SK-N-SH treated with all-trans-retinoic acid at 6 μM for 48 hours (cell line): ENCODE measurements at regions not wholly inside any gene's neighbourhood (a gene's known extent, or its start where the extent isn't known, plus 50 kb on each side); places are given as distances from the start of the nearest gene placed in this dataset.

ENCODE experiments used
- ATAC-seq: fragments of 200-7000 bp; cut with Tn5 transposase; 3 replicates; pipeline ENCODE4 v1.9.1; 2020; ENCODE audit warnings: mild to moderate bottlenecking, moderate library complexity
- ARNTL ChIP-seq: fragments of 450-650 bp; formaldehyde crosslinking; IDR thresholded peaks from 2 replicates; pipeline ENCODE4 v1.5.0; 2020; ENCODE audit warnings: low read depth, mild to moderate bottlenecking, moderate library complexity, borderline replicate concordance
- BACH2 ChIP-seq: fragments of 250-450 bp; sonication (Bioruptor Pico); IDR thresholded peaks from 2 replicates; pipeline ENCODE4 v1.9.0; 2021; ENCODE audit warnings: mild to moderate bottlenecking, borderline replicate concordance
- CREB5 ChIP-seq: fragments of 250-450 bp; sonication (Bioruptor Pico); IDR thresholded peaks from 2 replicates; pipeline ENCODE4 v1.5.1; 2020; ENCODE audit warnings: low read depth, mild to moderate bottlenecking, moderate library complexity
- CSDC2 ChIP-seq: fragments of 250-450 bp; sonication (Bioruptor Pico); IDR thresholded peaks from 2 replicates; pipeline ENCODE4 v1.5.0; 2020; ENCODE audit warnings: mild to moderate bottlenecking, moderate library complexity
- CSRNP3 ChIP-seq: fragments of 250-450 bp; sonication (Bioruptor Pico); IDR thresholded peaks from 2 replicates; pipeline ENCODE4 v1.5.1; 2021; ENCODE audit warnings: mild to moderate bottlenecking, moderate library complexity
- ESRRG ChIP-seq: fragments of 250-450 bp; sonication (Bioruptor Pico); IDR thresholded peaks from 2 replicates; pipeline ENCODE4 v1.6.1; 2021; ENCODE audit warnings: mild to moderate bottlenecking
- GLIS3 ChIP-seq: fragments of 250-450 bp; sonication (Bioruptor Pico); IDR thresholded peaks from 2 replicates; pipeline ENCODE4 v1.5.0; 2020; ENCODE audit warnings: mild to moderate bottlenecking, moderate library complexity
- ISL1 ChIP-seq: fragments of 250-450 bp; sonication (Bioruptor Pico); IDR thresholded peaks from 2 replicates; pipeline ENCODE4 v2.1.2; 2022; ENCODE audit warnings: mild to moderate bottlenecking, moderate library complexity
- OSR1 ChIP-seq: fragments of 250-450 bp; sonication (Bioruptor Pico); IDR thresholded peaks from 2 replicates; pipeline ENCODE4 v1.8.0; 2022; ENCODE audit warnings: moderate library complexity, mild to moderate bottlenecking, inconsistent platforms
- PATZ1 ChIP-seq: fragments of 250-450 bp; sonication (Bioruptor Pico); IDR thresholded peaks from 2 replicates; pipeline ENCODE4 v1.8.0; 2020; ENCODE audit warnings: mild to moderate bottlenecking, moderate library complexity, borderline replicate concordance
- RARB ChIP-seq: fragments of 250-450 bp; sonication (Bioruptor Pico); IDR thresholded peaks from 2 replicates; pipeline ENCODE4 v1.8.0; 2021; ENCODE audit warnings: mild to moderate bottlenecking, moderate library complexity
- SNAI2 ChIP-seq: fragments of 250-450 bp; sonication (Bioruptor Pico); IDR thresholded peaks from 2 replicates; pipeline ENCODE4 v1.5.0; 2020; ENCODE audit warnings: mild to moderate bottlenecking, moderate library complexity
- TCF4 ChIP-seq: fragments of 250-450 bp; sonication (Bioruptor Pico); IDR thresholded peaks from 2 replicates; pipeline ENCODE4 v1.8.0; 2021; ENCODE audit warnings: mild to moderate bottlenecking, moderate library complexity, borderline replicate concordance
- TOX ChIP-seq: fragments of 250-450 bp; sonication (Bioruptor Pico); IDR thresholded peaks from 2 replicates; pipeline ENCODE4 v1.8.0; 2021; ENCODE audit warnings: mild to moderate bottlenecking, moderate library complexity, borderline replicate concordance
- ZC3H10 ChIP-seq: fragments of 250-450 bp; sonication (Bioruptor Pico); IDR thresholded peaks from 2 replicates; pipeline ENCODE4 v1.5.1; 2021; ENCODE audit warnings: mild to moderate bottlenecking, moderate library complexity
- ZFP3 ChIP-seq: fragments of 250-450 bp; sonication (Bioruptor Pico); IDR thresholded peaks from 2 replicates; pipeline ENCODE4 v1.5.0; 2020; ENCODE audit warnings: mild to moderate bottlenecking, moderate library complexity
- ZFP30 ChIP-seq: fragments of 450-650 bp; formaldehyde crosslinking; IDR thresholded peaks from 2 replicates; pipeline ENCODE4 v1.5.0; 2022; ENCODE audit warnings: mild to moderate bottlenecking, moderate library complexity
- ZNF565 ChIP-seq: fragments of 450-650 bp; formaldehyde crosslinking; conservative IDR thresholded peaks from 2 replicates; pipeline ENCODE4 v1.5.0; 2020; ENCODE audit warnings: low read depth, mild to moderate bottlenecking, moderate library complexity
- ZNF70 ChIP-seq: fragments of 450-650 bp; formaldehyde crosslinking; IDR thresholded peaks from 2 replicates; pipeline ENCODE4 v1.5.0; 2020; ENCODE audit warnings: mild to moderate bottlenecking, moderate library complexity
- ZNF8 ChIP-seq: fragments of 450-650 bp; formaldehyde crosslinking; IDR thresholded peaks from 2 replicates; pipeline ENCODE4 v1.5.0; 2020; ENCODE audit warnings: mild to moderate bottlenecking, moderate library complexity
- TF ChIP-seq, protein P1 (sequence below): fragments of 250-450 bp; sonication (Bioruptor Pico); IDR thresholded peaks from 2 replicates; pipeline ENCODE4 v1.5.0; 2020; ENCODE audit warnings: mild to moderate bottlenecking, moderate library complexity
- TF ChIP-seq, protein P2 (sequence below): fragments of 250-450 bp; sonication (Bioruptor Pico); IDR thresholded peaks from 2 replicates; pipeline ENCODE4 v1.8.0; 2021; ENCODE audit warnings: low read depth, mild to moderate bottlenecking, moderate library complexity, borderline replicate concordance

DNA sequence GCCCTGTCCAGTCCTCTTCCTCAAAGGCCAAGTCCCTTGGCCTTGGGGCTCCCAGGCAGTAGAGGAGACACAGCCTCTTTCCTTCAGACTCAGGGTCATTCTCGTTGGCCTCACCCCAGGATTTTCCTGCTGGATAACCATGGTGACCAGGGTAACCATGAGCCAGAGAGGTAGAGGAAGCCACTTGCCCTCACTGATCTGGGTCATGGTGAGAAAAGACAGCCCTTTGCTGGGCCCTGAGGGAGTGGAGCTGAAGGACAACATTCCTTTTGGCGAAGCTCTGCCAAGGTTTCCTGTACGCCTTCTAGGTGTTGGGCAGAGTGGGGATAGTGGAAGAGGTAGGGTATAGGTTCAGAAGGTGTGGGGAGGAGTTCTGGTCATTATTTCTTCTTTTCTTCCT, 53.1 kb upstream of the WNT4 start:
- no peak for TF ChIP-seq PATZ1 (CRISPR knock-in tag)
- TF ChIP-seq, protein P1, sequence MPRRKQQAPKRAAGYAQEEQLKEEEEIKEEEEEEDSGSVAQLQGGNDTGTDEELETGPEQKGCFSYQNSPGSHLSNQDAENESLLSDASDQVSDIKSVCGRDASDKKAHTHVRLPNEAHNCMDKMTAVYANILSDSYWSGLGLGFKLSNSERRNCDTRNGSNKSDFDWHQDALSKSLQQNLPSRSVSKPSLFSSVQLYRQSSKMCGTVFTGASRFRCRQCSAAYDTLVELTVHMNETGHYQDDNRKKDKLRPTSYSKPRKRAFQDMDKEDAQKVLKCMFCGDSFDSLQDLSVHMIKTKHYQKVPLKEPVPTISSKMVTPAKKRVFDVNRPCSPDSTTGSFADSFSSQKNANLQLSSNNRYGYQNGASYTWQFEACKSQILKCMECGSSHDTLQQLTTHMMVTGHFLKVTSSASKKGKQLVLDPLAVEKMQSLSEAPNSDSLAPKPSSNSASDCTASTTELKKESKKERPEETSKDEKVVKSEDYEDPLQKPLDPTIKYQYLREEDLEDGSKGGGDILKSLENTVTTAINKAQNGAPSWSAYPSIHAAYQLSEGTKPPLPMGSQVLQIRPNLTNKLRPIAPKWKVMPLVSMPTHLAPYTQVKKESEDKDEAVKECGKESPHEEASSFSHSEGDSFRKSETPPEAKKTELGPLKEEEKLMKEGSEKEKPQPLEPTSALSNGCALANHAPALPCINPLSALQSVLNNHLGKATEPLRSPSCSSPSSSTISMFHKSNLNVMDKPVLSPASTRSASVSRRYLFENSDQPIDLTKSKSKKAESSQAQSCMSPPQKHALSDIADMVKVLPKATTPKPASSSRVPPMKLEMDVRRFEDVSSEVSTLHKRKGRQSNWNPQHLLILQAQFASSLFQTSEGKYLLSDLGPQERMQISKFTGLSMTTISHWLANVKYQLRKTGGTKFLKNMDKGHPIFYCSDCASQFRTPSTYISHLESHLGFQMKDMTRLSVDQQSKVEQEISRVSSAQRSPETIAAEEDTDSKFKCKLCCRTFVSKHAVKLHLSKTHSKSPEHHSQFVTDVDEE (CRISPR knock-in tag), result no peak
- TF ChIP-seq RARB (CRISPR knock-in tag), result no peak
- no peak for ATAC-seq

DNA sequence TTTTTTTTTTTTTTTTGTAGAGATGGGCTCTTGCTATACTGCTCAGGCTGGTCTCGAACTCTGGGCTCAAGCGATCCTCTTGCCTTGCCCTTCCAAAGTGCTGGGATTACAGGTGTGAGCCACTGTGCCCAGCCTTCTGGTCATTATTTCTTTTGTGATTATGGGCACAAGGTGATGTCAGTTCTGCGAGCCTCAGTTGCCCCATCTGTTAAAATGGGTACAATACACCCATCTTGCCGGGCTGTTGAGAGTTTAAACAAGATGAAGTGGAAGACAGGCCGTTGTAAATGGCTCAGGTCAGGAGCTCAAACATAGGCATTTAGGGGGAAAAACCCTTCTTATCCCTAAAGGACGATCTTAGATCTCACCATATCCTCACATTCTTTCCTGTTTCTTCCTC, 53.7 kb upstream of the WNT4 start:
- no peak for TF ChIP-seq ZFP3 (CRISPR knock-in tag)
- TF ChIP-seq CSRNP3 (CRISPR knock-in tag), result no peak
- no peak for TF ChIP-seq CREB5 (CRISPR knock-in tag)
- TF ChIP-seq ISL1 (CRISPR knock-in tag), result no peak
- no peak for TF ChIP-seq ZNF8 (CRISPR knock-in tag)
- TF ChIP-seq OSR1 (CRISPR knock-in tag), result no peak
- TF ChIP-seq, protein P1 (CRISPR knock-in tag), result no peak
- TF ChIP-seq TOX (CRISPR knock-in tag), result no peak
- TF ChIP-seq SNAI2 (CRISPR knock-in tag), result no peak
- TF ChIP-seq ZNF565, result no peak
- no peak for TF ChIP-seq GLIS3
- TF ChIP-seq ESRRG (CRISPR knock-in tag), result no peak
- TF ChIP-seq TCF4 (CRISPR knock-in tag), result no peak
- no peak for TF ChIP-seq BACH2 (CRISPR knock-in tag)
- TF ChIP-seq ZC3H10 (CRISPR knock-in tag), result no peak
- TF ChIP-seq RARB (CRISPR knock-in tag), result no peak
- ATAC-seq, result no peak

DNA sequence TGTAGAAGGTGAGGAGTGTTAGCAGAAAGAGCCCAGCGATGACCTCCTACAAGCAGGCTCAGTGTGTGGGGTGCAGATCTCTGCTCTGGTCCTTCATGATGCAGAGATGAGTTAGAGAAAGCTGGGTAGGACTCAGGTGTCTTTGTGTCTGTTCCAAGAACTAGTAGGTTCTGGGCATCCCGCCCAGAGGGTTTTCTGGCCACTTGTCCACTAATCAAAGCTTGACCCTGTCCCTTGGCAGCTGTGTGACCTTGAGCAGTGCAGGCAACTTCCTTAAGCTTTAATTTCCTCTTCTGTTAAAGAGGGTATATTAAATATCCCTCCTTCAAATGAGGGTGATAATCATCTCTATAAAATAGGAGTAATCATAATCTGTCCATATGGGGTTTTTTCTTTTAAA, 54.7 kb upstream of the WNT4 start:
- no peak for ATAC-seq
- TF ChIP-seq CSRNP3 (CRISPR knock-in tag), result no peak
- no peak for TF ChIP-seq ISL1 (CRISPR knock-in tag)
- TF ChIP-seq ZFP3 (CRISPR knock-in tag), result no peak
- no peak for TF ChIP-seq ESRRG (CRISPR knock-in tag)
- no peak for TF ChIP-seq ZNF70
- TF ChIP-seq, protein P2, sequence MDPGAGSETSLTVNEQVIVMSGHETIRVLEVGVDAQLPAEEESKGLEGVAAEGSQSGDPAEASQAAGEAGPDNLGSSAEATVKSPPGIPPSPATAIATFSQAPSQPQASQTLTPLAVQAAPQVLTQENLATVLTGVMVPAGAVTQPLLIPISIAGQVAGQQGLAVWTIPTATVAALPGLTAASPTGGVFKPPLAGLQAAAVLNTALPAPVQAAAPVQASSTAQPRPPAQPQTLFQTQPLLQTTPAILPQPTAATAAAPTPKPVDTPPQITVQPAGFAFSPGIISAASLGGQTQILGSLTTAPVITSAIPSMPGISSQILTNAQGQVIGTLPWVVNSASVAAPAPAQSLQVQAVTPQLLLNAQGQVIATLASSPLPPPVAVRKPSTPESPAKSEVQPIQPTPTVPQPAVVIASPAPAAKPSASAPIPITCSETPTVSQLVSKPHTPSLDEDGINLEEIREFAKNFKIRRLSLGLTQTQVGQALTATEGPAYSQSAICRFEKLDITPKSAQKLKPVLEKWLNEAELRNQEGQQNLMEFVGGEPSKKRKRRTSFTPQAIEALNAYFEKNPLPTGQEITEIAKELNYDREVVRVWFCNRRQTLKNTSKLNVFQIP (CRISPR knock-in tag), result no peak
- TF ChIP-seq CSDC2 (CRISPR knock-in tag), result no peak
- TF ChIP-seq, protein P1 (CRISPR knock-in tag), result no peak
- TF ChIP-seq BACH2 (CRISPR knock-in tag), result no peak
- TF ChIP-seq ARNTL (CRISPR knock-in tag), result no peak
- no peak for TF ChIP-seq ZFP30 (CRISPR knock-in tag)
- no peak for TF ChIP-seq TCF4 (CRISPR knock-in tag)
